Upper lobe of right lung (tissue), 1 donor: ENCODE measurements at regions not wholly inside any gene's neighbourhood (a gene's known extent, or its start where the extent isn't known, plus 50 kb on each side); places are given as distances from the start of the nearest gene placed in this dataset.
A peak's percentile ranks its signal among the peaks of the same experiment; 100 is the strongest.

ENCODE experiments used
- ATAC-seq: fragments of 200-7000 bp; cut with Tn5 transposase; one replicate; pipeline ENCODE4 v1.9.1; 2020; ENCODE audit warnings: mild to moderate bottlenecking, moderate library complexity
- DNase-seq: peaks from one replicate; pipeline ENCODE4 v3.0.0-alpha.2; 2020
- H3K27ac ChIP-seq: fragments of 200-600 bp; one replicate; pipeline ENCODE4 v1.8.0; 2022
- H3K27me3 ChIP-seq: fragments of 200-600 bp; one replicate; pipeline ENCODE4 v1.8.0; 2022; ENCODE audit warnings: mild to moderate bottlenecking
- H3K36me3 ChIP-seq: fragments of 200-600 bp; one replicate; pipeline ENCODE4 v1.8.0; 2022
- H3K4me1 ChIP-seq: fragments of 200-600 bp; one replicate; pipeline ENCODE4 v1.8.0; 2022
- H3K4me3 ChIP-seq: fragments of 200-600 bp; one replicate; pipeline ENCODE4 v1.8.0; 2022; ENCODE audit warnings: mild to moderate bottlenecking
- H3K9me3 ChIP-seq: fragments of 200-600 bp; one replicate; pipeline ENCODE4 v1.8.0; 2022
- CTCF ChIP-seq: fragments of 200-600 bp; IDR thresholded peaks from one replicate; pipeline ENCODE4 v1.8.0; 2022; ENCODE audit warnings: antibody characterized with exemption
- intact Hi-C: fragments of 100-400 bp; cut with DNase I; formaldehyde crosslinking; loops from one replicate; pipeline ENCODE4 v1.11.0; 2022
- donor health status: DM: no; HTN: yes; CAD: no; lungs with severe emphysema.

- Histone ChIP-seq H3K36me3 (no peaks in the 10 kb centered on the region), H3K4me3 (no peak overlapping the region), H3K27me3 (no peaks in the 10 kb centered on the region), H3K4me1 (no peaks in the 10 kb centered on the region), H3K9me3 (no peaks in the 10 kb centered on the region), H3K27ac (no peak overlapping the region)
- DNase-seq (no peak), ATAC-seq (no peak)
- no peak for TF ChIP-seq CTCF
- intact Hi-C loops, result no loop called here
These were observed 263.4 kb downstream of the CDH26 start for GRCh38 chr20:60221593-60221992.

GRCh38 chr20:60222497-60222896 lies 264.3 kb downstream of the CDH26 start:
- no peaks in the 10 kb centered on the region for H3K9me3 ChIP-seq
- no peak overlapping the region for H3K27ac ChIP-seq
- H3K36me3 ChIP-seq, result no peaks in the 10 kb centered on the region
- no peak for DNase-seq
- no peak overlapping the region for H3K4me3 ChIP-seq
- no peaks in the 10 kb centered on the region for H3K27me3 ChIP-seq
- no peak for TF ChIP-seq CTCF
- ATAC-seq, result no peak
- no peaks in the 10 kb centered on the region for H3K4me1 ChIP-seq
- intact Hi-C loops, result no loop called here

- DNase-seq, result no peak
- no peaks in the 10 kb centered on the region for H3K27me3 ChIP-seq
- no peaks in the 10 kb centered on the region for H3K36me3 ChIP-seq
- intact Hi-C loops, result no loop called here
- no peak for ATAC-seq
- H3K27ac ChIP-seq, result no peak overlapping the region
- H3K4me3 ChIP-seq, result no peak overlapping the region
- H3K4me1 ChIP-seq, result no peaks in the 10 kb centered on the region
- H3K9me3 ChIP-seq, result no peaks in the 10 kb centered on the region
- no peak for TF ChIP-seq CTCF
These were observed 265.0 kb downstream of the CDH26 start for GRCh38 chr20:60223174-60223573.

GRCh38 chr20:60224914-60225313 lies 266.7 kb downstream of the CDH26 start:
- no peak overlapping the region for H3K27ac ChIP-seq
- DNase-seq (no peak), ATAC-seq (peak; percentile 47)
- peak; percentile 19 for TF ChIP-seq CTCF
- no peaks in the 10 kb centered on the region for H3K9me3 ChIP-seq
- intact Hi-C loops, result no loop called here
- no peaks in the 10 kb centered on the region for H3K36me3 ChIP-seq
- H3K27me3 ChIP-seq, result no peaks in the 10 kb centered on the region
- H3K4me1 ChIP-seq, result no peaks in the 10 kb centered on the region
- no peak overlapping the region for H3K4me3 ChIP-seq

- no peak overlapping the region for H3K4me3 ChIP-seq
- H3K4me1 ChIP-seq, result no peaks in the 10 kb centered on the region
- intact Hi-C loops, result no loop called here
- ATAC-seq (peak; percentile 83), DNase-seq (peak; percentile 58)
- no peaks in the 10 kb centered on the region for H3K9me3 ChIP-seq
- H3K27me3 ChIP-seq, result no peaks in the 10 kb centered on the region
- no peaks in the 10 kb centered on the region for H3K36me3 ChIP-seq
- no peak overlapping the region for H3K27ac ChIP-seq
- TF ChIP-seq CTCF, result no peak
These were observed 270.0 kb downstream of the CDH26 start for GRCh38 chr20:60228255-60228654.

GRCh38 chr20:60232380-60232779 lies 274.2 kb downstream of the CDH26 start:
- no peak overlapping the region for H3K4me3 ChIP-seq
- H3K27ac ChIP-seq, result no peak overlapping the region
- no peaks in the 10 kb centered on the region for H3K36me3 ChIP-seq
- no peaks in the 10 kb centered on the region for H3K4me1 ChIP-seq
- intact Hi-C loops, result no loop called here
- H3K9me3 ChIP-seq, result no peaks in the 10 kb centered on the region
- no peaks in the 10 kb centered on the region for H3K27me3 ChIP-seq
- no peak for TF ChIP-seq CTCF
- DNase-seq (no peak), ATAC-seq (no peak)
